Astrocyte (in vitro differentiated cells and primary cell): ENCODE measurements at regions not wholly inside any gene's neighbourhood (a gene's known extent, or its start where the extent isn't known, plus 50 kb on each side); places are given as distances from the start of the nearest gene placed in this dataset.

Experiments used
- CTCF ChIP-seq: IDR thresholded peaks from 2 replicates; pipeline ENCODE4 v1.5.1; 2011; ENCODE audit warnings: low read depth, mild to moderate bottlenecking, inconsistent platforms, low read length, moderate library complexity; ENCODE audit not compliant: insufficient read depth
- EZH2 ChIP-seq: IDR thresholded peaks from 2 replicates; pipeline ENCODE4 v1.6.1; 2012; ENCODE audit warnings: mild to moderate bottlenecking, low read length, inconsistent platforms; ENCODE audit not compliant: insufficient read depth

GRCh38 chrX:13101441-13102139 is 57.2 kb upstream of the FAM9C start:
- TF ChIP-seq CTCF, result no peak
- TF ChIP-seq EZH2, result no peak
